WTC11 (cell line): ENCODE measurements at regions not wholly inside any gene's neighbourhood (a gene's known extent, or its start where the extent isn't known, plus 50 kb on each side); places are given as distances from the start of the nearest gene placed in this dataset.

ENCODE experiments used
- ATAC-seq: fragments of 200-7000 bp; cut with Tn5 transposase; 2 replicates; pipeline ENCODE4 v1.10.0; 2021; ENCODE audit warnings: mild to moderate bottlenecking, moderate library complexity
- CTCF ChIA-PET: fragments of 300-600 bp; sonication (Branson Sonifier 250); formaldehyde crosslinking; loops from one replicate; lab custom pipeline; 2021; ENCODE audit warnings: antibody characterized with exemption; lab: Charles Lee
- POLR2A ChIA-PET: fragments of 350-600 bp; sonication (Branson Sonifier 250); formaldehyde crosslinking; loops from one replicate; lab custom pipeline; 2021; ENCODE audit warnings: antibody characterized with exemption; lab: Charles Lee
- DNase-seq: peaks from one replicate; pipeline ENCODE4 v3.0.0; 2021; ENCODE audit warnings: low spot score
- H3K27ac Mint-ChIP-seq: 2 replicates; pipeline ENCODE4 v1.8.0; 2021; ENCODE audit warnings: mixed read lengths
- H3K27me3 Mint-ChIP-seq: 2 replicates; pipeline ENCODE4 v1.8.0; 2021; ENCODE audit warnings: low read depth, mild to moderate bottlenecking, moderate library complexity, mixed read lengths
- H3K36me3 Mint-ChIP-seq: 2 replicates; pipeline ENCODE4 v1.8.0; 2021; ENCODE audit warnings: mixed read lengths
- H3K4me1 Mint-ChIP-seq: 2 replicates; pipeline ENCODE4 v1.8.0; 2022; ENCODE audit warnings: mixed read lengths
- H3K4me3 Mint-ChIP-seq: 2 replicates; pipeline ENCODE4 v1.8.0; 2021; ENCODE audit warnings: mild to moderate bottlenecking, moderate library complexity, mixed read lengths
- H3K9me3 Mint-ChIP-seq: 2 replicates; pipeline ENCODE4 v1.8.0; 2021; ENCODE audit warnings: mixed read lengths
- ATF3 ChIP-seq: sonication (generic); formaldehyde crosslinking; conservative IDR thresholded peaks from 2 replicates; pipeline ENCODE4 v1.8.1; 2022; ENCODE audit warnings: mild to moderate bottlenecking, missing genetic modification reagents
- CDX4 ChIP-seq: fragments of 250-450 bp; sonication (Bioruptor Pico); IDR thresholded peaks from 2 replicates; pipeline ENCODE4 v1.9.0; 2021; ENCODE audit warnings: moderate library complexity, mild to moderate bottlenecking, inconsistent platforms, borderline replicate concordance
- ETV6 ChIP-seq: sonication (generic); formaldehyde crosslinking; IDR thresholded peaks from 2 replicates; pipeline ENCODE4 v1.8.1; 2022; ENCODE audit warnings: mild to moderate bottlenecking, missing genetic modification reagents
- FOXK1 ChIP-seq: sonication (generic); formaldehyde crosslinking; IDR thresholded peaks from 2 replicates; pipeline ENCODE4 v1.8.0; 2022; ENCODE audit warnings: mild to moderate bottlenecking, moderate library complexity, missing genetic modification reagents
- FOXP4 ChIP-seq: sonication (generic); formaldehyde crosslinking; IDR thresholded peaks from 2 replicates; pipeline ENCODE4 v1.8.0; 2022; ENCODE audit warnings: mild to moderate bottlenecking, missing genetic modification reagents
- GTF2I ChIP-seq: fragments of 250-450 bp; sonication (Bioruptor Pico); conservative IDR thresholded peaks from 2 replicates; pipeline ENCODE4 v1.4.0; 2021; ENCODE audit warnings: mild to moderate bottlenecking
- JUN ChIP-seq: sonication (generic); formaldehyde crosslinking; IDR thresholded peaks from 2 replicates; pipeline ENCODE4 v1.8.0; 2023; ENCODE audit warnings: mild to moderate bottlenecking, missing genetic modification reagents
- MLX ChIP-seq: sonication (generic); formaldehyde crosslinking; IDR thresholded peaks from 2 replicates; pipeline ENCODE4 v1.8.1; 2023; ENCODE audit warnings: mild to moderate bottlenecking, missing genetic modification reagents, moderate library complexity
- MXD4 ChIP-seq: fragments of 250-450 bp; sonication (Bioruptor Pico); IDR thresholded peaks from 2 replicates; pipeline ENCODE4 v1.8.0; 2021; ENCODE audit warnings: mild to moderate bottlenecking, moderate library complexity, borderline replicate concordance
- NFATC4 ChIP-seq: fragments of 250-450 bp; sonication (Bioruptor Pico); IDR thresholded peaks from 2 replicates; pipeline ENCODE4 v1.9.0; 2021; ENCODE audit warnings: mild to moderate bottlenecking
- NR1H2 ChIP-seq: sonication (generic); formaldehyde crosslinking; IDR thresholded peaks from 2 replicates; pipeline ENCODE4 v1.9.0; 2021; ENCODE audit warnings: mild to moderate bottlenecking, moderate library complexity, missing genetic modification reagents
- PRDM15 ChIP-seq: sonication (generic); formaldehyde crosslinking; IDR thresholded peaks from 2 replicates; pipeline ENCODE4 v1.8.0; 2022; ENCODE audit warnings: missing genetic modification reagents
- PREB ChIP-seq: sonication (generic); formaldehyde crosslinking; IDR thresholded peaks from 2 replicates; pipeline ENCODE4 v1.8.1; 2022; ENCODE audit warnings: mild to moderate bottlenecking, missing genetic modification reagents, moderate library complexity, borderline replicate concordance
- PRRX2 ChIP-seq: fragments of 250-450 bp; sonication (Bioruptor Pico); IDR thresholded peaks from 2 replicates; pipeline ENCODE4 v1.8.0; 2021; ENCODE audit warnings: mild to moderate bottlenecking
- STAT6 ChIP-seq: sonication (generic); formaldehyde crosslinking; conservative IDR thresholded peaks from 2 replicates; pipeline ENCODE4 v1.8.1; 2023; ENCODE audit warnings: mild to moderate bottlenecking, low read depth, missing genetic modification reagents, moderate library complexity
- TCF7 ChIP-seq: sonication (generic); formaldehyde crosslinking; IDR thresholded peaks from 2 replicates; pipeline ENCODE4 v1.8.0; 2022; ENCODE audit warnings: mild to moderate bottlenecking, low read depth, missing genetic modification reagents, moderate library complexity
- ZNF532 ChIP-seq: fragments of 250-450 bp; sonication (Bioruptor Pico); IDR thresholded peaks from 2 replicates; pipeline ENCODE4 v1.9.0; 2021; ENCODE audit warnings: mild to moderate bottlenecking, borderline replicate concordance
- ZSCAN18 ChIP-seq: fragments of 250-450 bp; sonication (Bioruptor Pico); IDR thresholded peaks from 2 replicates; pipeline ENCODE4 v2.1.2; 2022; ENCODE audit warnings: mild to moderate bottlenecking, moderate library complexity

GRCh38 chr13:71382285-71382684, 484.7 kb downstream of the DACH1 start:
- H3K4me3 Mint-ChIP-seq = no peak overlapping the region
- peaks cover 4% of the 10 kb centered on the region for H3K9me3 Mint-ChIP-seq
- TF ChIP-seq ATF3 (CRISPR knock-in tag) = no peak
- no peak for TF ChIP-seq ETV6
- no peak for TF ChIP-seq MLX (CRISPR knock-in tag)
- no peak for TF ChIP-seq PREB (CRISPR knock-in tag)
- no peak for TF ChIP-seq FOXK1 (CRISPR knock-in tag)
- no peak for TF ChIP-seq GTF2I (CRISPR knock-in tag)
- TF ChIP-seq PRDM15 = no peak
- TF ChIP-seq TCF7 = no peak
- DNase-seq (no peak), ATAC-seq (no peak)
- CTCF ChIA-PET = no interaction called here
- POLR2A ChIA-PET = no interaction called here
- no peaks in the 10 kb centered on the region for H3K27me3 Mint-ChIP-seq
- no peaks in the 10 kb centered on the region for H3K4me1 Mint-ChIP-seq
- H3K27ac Mint-ChIP-seq = no peak overlapping the region
- no peaks in the 10 kb centered on the region for H3K36me3 Mint-ChIP-seq

GRCh38 chr13:71380191-71380590, 486.8 kb downstream of the DACH1 start:
- peaks cover 4% of the 10 kb centered on the region for H3K9me3 Mint-ChIP-seq
- H3K36me3 Mint-ChIP-seq = no peaks in the 10 kb centered on the region
- POLR2A ChIA-PET = no interaction called here
- no peak overlapping the region for H3K4me3 Mint-ChIP-seq
- ATAC-seq (no peak), DNase-seq (no peak)
- H3K27ac Mint-ChIP-seq = no peak overlapping the region
- no peaks in the 10 kb centered on the region for H3K4me1 Mint-ChIP-seq
- CTCF ChIA-PET = no interaction called here
- no peaks in the 10 kb centered on the region for H3K27me3 Mint-ChIP-seq
- TF ChIP-seq CDX4 (CRISPR knock-in tag) (no peak), STAT6 (CRISPR knock-in tag) (no peak), GTF2I (CRISPR knock-in tag) (no peak), FOXP4 (CRISPR knock-in tag) (no peak), PRRX2 (no peak), MXD4 (CRISPR knock-in tag) (no peak), NFATC4 (CRISPR knock-in tag) (no peak), JUN (CRISPR knock-in tag) (no peak), NR1H2 (CRISPR knock-in tag) (no peak), ZSCAN18 (no peak), ZNF532 (no peak)
